Hippocampal formation (tissue), 2 donors: ENCODE measurements at regions not wholly inside any gene's neighbourhood (a gene's known extent, or its start where the extent isn't known, plus 50 kb on each side); places are given as distances from the start of the nearest gene placed in this dataset.

Experiments used
- DNase-seq, 2 donors: peaks; one replicate each; lab custom pipeline; 2025; lab: John Stamatoyannopoulos, UW

- DNase-seq: no peak
These were observed 151.7 kb upstream of the ITGA4 start for GRCh38 chr2:181305301-181306123.

DNA sequence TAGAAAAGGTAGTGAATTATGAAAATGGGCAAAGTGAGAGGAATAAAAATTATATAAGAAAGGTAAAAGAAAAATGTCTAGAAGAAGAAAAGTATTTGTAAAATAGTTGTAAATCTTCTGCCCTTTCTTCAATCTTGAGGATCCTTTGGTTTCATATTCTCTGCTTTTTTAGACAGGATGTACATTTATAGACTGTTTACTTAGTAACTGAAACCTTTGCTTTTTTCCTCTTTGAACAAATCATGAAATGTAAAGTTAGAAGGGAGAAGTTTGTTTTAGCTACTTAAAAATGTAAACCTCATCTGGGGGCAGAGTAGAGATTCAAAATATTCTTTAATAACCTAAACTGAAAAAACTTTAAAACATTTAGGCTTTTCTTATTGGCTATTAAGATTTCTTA, 150.4 kb upstream of the ITGA4 start:
- DNase-seq: no peak

DNA sequence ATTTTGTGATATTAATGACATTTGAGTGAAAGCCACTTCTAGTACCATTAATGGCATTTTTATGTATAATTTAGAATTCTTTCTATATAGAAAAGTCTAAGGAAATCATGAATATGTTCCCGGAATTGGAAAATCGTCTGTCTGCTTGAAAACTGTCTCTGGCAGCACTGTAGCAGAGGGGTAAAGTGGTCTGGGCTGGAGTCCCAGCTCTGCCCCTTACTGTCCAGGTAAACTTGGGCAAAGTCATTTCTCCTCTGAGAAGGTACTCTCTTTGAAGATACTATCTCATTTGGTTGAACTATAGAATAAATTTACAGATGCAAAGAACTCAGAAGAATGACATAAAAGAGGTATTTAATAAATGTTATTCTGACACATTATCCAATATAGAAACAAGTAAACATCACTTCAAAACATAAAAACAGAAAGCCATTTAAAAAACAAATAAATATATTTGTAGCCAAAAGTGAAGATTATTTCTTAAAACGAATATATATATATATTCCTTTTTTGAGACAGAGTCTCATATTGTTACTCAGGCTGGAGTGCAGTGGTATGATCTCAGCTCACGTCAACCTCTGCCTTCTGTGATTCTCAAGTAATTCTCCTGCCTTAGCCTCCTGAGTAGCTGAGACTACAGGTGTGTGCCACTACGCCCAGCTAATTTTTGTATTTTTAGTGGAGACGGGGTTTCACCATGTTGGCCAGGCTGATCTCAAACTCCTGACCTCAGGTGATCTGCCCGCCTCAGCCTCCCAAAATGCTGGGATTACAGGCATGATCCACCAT, 149.8 kb upstream of the ITGA4 start:
- DNase-seq: no peak

GRCh38 chr2:181308766-181309515, 148.2 kb upstream of the ITGA4 start:
- DNase-seq: no peak

GRCh38 chr2:181309586-181309985, 147.6 kb upstream of the ITGA4 start:
- no peak for DNase-seq

GRCh38 chr2:181310967-181311366, 146.2 kb upstream of the ITGA4 start:
- DNase-seq: no peak

- no peak for DNase-seq
These were observed 145.3 kb upstream of the ITGA4 start for GRCh38 chr2:181311837-181312236.

GRCh38 chr2:181312515-181312927, 144.7 kb upstream of the ITGA4 start:
- no peak for DNase-seq

DNA sequence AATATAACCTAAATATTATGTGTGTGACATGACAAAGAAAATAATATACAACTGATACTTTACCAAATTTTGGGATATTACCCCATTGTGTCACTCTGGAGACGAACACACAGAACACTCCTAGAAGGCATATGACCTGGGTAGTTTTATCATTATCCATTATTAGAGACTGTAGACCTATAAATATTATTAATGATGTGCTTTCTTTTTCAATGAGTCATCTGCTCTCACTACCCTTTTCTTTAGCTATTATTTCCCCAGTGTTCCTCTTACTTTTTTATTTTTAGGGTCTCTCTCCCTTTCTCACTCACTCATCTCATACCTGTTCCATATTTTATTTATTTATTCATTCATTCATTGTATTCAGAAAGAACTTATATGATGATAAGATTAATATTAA, 143.3 kb upstream of the ITGA4 start:
- DNase-seq: no peak

DNA sequence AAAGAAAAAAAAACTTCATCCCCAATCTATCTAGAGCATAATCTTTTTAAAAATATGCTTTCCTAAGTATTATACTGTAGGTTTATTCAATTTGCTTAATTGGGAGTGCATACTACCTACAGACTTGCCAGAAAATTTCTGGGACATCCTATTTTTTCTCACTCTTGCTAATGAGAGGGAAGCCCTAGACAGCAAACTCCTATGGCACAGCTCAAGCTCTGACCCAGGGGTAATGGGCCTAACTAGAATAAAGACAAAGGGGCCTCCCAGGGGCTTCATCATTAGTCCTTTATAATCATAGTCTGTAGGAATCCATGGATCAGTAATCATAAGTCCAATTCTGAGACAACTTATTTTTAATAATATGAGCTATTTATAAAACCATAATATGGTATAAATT, 142.6 kb upstream of the ITGA4 start:
- DNase-seq: no peak

DNA sequence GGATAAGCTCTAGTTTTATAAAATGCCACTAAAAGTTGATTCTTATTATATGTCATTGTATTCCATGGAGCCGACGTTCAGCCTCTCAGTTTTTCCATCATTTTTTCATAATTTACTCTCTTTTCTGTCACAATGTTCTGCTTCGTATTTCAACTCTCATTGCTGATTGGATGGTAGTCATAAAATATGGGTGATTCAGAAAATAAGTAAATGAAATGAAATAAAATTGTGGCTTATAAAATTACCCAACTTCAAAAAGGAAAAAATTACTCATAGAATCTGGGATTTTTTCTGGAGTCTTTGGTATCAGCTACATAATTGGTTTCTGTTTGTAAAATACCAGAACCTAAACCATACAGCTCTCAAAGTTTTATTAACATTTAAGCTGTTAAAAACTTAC, 139.7 kb upstream of the ITGA4 start:
- DNase-seq: no peak

GRCh38 chr2:181318504-181319280, 138.5 kb upstream of the ITGA4 start:
- no peak for DNase-seq

DNA sequence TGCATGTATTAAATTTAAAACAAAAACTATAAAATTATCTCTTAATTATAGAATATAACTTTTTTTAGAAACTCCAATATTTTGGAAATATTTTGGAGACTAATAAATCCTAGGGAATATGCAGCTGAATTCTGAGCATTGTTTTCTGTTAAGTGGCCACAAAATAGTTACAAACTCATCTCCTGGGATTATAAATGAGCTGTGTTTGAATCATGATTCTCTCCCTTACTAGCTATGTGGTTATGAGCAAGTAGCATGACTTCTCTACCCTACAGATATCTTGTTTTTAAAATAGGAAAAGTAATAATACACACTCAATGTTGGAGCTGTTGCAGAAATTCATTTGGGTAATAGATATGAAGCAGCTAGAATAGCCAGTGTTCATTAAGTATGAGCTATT, 137.9 kb upstream of the ITGA4 start:
- DNase-seq: no peak

DNA sequence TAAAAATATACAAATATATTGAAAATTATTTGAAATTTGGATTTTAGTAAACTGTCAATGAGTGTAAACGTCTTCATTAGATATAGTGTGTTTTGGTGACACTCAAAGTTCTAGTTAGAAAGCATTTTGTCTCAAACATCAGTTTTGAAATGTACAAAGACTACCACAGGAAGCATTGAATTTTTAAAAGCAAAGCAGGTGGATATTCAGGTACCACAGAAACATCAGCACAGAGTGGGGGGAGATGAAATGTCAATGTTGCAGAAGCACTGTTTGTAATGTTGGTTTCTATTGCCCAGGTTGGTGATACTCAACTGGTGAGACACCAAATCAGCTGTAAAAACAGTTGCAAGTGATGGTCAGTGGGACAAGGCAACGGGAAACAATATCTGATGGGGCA, 136.5 kb upstream of the ITGA4 start:
- DNase-seq: no peak

GRCh38 chr2:181324912-181325311, 132.3 kb upstream of the ITGA4 start:
- DNase-seq: no peak

DNA sequence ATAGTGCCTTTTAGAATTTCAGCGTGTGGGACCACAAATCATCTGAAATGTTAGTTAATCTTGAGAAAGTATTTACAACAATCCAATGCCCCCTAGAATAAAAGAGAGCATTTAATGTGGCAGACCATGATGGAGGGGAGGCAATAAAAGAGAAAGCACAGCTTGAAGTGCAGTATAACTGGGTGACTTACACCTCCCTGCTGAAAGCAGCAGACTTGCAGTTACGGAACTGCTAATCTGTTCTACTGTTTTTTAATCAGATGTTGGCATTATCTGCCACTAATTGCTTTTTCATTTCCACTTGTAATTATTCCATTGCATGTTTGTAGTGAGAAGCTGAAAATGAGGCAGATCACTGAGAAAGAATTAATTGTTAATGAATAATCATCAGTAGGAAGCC, 130.5 kb upstream of the ITGA4 start:
- no peak for DNase-seq

GRCh38 chr2:181330286-181330685, 126.9 kb upstream of the ITGA4 start:
- no peak for DNase-seq

DNA sequence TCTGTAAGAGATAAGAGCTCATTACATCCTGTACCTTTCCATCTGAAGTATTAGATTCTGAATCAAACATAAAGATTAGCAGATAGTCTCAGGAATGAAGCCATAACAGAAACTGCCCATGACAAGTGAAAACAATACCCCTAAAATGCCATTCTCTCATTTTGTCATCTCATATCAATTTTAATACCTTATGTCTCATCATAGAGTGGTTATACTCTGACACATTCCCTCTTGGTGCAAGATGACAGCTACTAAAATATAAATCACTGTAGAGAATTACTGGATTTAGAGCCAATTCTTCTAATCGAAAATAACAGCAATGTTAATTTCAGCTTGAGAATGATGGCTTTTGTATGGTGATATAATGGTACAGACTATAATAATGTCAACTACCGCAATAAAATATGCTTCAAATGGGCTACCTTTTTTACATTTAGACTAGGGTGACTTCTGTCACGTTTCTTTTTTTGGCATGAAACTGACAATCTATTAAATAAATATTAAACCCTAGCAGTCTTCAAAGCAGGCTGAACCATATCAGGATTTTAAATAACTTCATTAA, 125.1 kb upstream of the ITGA4 start:
- no peak for DNase-seq

DNA sequence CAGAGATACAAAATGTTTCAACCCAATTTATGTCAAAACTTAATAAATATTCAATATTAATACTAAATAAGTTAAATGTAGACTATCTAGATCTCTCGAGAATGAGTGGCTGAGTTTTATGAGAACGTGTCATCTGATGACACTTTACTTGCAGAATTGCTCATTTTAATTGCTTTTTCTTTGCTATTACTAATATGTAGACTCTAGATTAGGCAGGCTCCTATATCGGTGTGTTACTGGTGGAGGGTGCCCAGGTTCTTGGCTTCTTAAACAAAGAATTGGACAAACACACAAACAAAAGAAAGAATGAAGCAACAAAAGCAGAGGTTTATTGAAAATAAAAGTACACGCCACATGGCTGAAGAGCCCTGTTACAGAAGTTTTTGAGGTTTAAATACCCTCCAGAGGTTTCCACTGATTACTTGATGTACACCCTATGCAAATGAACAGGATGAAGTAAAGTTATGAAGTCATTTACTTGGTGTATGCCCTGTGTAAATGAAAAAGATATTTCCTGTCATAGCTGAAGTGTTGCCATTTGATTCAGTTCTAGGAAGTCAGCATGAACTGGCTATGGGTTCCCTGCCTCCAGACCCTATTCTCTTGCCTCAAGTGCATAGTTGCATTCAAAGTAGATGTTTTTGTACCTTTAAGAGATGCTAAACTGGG, 122.9 kb upstream of the ITGA4 start:
- DNase-seq: no peak

GRCh38 chr2:181340891-181341290, 116.3 kb upstream of the ITGA4 start:
- no peak for DNase-seq
